NCI-H2196 treated with DMSO at 0.1 percent for 48 hours (cell line): ENCODE measurements at regions not wholly inside any gene's neighbourhood (a gene's known extent, or its start where the extent isn't known, plus 50 kb on each side); places are given as distances from the start of the nearest gene placed in this dataset.

Experiments used
- DNase-seq: peaks from one replicate; lab custom pipeline; 2025; ENCODE audit not compliant: unreplicated experiment; lab: John Stamatoyannopoulos, UW

DNA sequence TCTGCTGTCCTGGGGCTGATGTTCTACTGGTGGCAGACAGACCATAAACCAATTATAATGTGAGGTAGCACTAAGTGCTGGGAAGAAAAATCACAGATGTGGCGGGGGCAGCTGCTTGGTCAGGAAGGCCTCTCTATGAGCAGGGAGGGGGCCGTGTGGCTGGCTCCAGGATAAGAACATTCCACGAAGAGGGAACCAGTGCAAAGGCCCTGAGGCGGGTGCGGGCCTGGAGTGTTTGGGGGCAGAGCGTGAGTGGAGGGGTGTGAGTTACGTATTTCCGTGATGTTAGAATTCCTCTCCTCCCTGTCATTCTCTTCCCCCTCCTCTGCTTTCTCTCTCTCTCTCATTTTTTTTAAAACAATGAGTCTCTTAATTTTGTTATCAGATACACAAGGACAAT is 67.2 kb downstream of the CEBPB start:
- DNase-seq: no peak

DNA sequence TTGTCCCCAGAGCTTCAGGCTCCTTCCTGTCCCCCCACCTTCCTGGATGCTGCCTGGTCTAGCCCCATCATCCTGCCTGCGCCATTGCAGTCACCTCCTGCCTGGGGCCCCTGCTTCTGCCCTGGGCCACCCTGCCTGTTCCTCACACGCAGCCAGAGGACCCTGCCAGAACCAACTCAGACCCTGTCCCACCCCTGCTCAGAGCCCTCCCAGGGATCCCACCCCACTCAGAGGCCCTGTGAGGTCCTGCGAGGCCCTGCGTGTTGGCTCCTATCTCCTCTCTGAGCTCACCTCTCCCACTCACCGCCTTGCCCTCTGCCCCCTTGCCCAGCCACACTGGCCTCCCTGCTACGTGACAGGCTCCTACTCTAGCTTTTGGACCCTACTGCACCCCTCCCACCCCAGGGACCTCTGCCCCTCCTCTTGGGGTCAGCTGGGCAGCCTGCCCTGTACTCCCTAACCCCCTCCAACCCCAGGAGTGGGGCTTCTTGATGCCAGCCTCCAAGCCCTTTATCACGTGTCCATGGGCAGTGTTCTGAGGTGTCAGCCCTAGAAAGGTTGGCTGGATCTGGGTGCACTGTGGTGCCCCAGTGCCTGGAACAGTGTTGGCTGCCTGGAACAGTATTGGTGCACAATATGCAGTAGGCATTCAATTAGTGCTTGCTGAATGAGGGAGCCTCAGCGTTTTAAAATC is 68.3 kb downstream of the CEBPB start:
- DNase-seq: no peak

DNA sequence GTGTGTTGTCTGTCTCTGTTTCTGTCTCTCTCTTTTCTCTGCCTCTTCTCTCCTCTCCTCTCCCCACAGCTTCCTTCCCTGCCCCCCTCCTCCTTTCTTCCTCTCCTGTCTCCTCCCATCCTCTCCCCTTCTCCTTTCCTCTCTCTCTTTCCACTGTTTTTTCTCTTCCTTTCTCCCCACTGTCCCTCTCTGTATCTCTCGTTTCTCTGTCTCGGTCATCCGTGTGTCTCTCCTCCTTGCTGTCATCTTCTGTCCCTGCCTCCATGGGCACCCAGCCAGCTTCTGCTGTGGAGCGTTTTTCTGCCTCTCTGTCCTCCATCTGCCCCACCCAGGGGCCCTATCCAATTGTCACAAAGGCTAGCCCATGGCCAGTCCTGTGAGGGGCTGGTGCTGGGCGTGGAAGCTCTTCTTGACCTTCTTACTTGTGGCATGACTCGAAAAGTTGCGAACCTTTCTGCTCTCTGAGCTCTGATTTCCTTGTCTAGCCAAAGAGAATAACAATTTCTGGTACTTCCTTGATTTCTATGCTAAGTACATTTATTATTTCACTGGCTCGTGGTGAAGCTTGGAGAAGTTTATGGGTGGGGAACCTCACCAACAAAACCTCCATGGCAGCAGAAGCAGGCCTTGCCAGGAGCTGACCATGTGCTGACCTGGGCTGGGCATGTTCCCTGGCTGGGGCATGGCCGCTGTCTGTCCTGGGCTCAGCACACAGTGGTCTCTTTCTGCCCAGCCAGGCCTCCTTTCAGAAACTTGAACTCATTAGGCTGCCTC is 69.3 kb downstream of the CEBPB start:
- no peak for DNase-seq

DNA sequence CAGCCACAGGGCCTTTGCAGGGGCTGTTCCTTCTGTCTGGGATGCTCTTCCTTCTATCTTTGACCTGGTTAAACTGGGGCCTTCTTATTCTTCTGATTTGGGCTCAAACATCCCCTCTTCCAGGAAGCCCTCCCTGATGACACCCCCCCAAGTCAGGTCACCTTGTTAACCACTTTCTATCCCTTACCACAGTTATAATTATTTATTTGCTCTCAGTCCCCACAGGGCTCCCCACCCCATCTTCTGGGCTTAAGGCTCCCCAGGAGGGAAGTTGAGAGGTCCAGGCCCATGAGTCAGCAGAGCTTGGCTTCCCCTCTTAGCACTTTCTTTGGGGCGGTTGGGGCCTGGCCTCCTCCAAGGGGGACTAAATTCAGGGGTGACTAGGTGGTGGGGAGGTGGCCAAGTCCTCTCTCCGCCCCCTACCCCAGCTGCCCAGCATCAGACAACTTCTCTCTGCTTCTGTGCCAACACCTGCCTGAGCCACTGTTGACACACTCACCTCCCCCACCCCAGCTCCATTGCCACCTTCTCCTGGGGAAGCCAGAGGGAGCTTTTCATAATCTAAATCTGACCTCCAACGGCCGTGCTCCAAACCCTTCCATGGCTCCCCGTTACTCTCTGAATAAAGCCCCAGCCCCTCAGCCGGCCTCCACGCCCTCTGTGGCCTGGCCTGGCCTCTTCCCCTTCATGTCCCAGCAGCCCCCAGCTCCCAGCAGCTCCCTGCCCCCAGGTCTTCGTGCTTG is 70.0 kb downstream of the CEBPB start:
- DNase-seq: peak; percentile 31

DNA sequence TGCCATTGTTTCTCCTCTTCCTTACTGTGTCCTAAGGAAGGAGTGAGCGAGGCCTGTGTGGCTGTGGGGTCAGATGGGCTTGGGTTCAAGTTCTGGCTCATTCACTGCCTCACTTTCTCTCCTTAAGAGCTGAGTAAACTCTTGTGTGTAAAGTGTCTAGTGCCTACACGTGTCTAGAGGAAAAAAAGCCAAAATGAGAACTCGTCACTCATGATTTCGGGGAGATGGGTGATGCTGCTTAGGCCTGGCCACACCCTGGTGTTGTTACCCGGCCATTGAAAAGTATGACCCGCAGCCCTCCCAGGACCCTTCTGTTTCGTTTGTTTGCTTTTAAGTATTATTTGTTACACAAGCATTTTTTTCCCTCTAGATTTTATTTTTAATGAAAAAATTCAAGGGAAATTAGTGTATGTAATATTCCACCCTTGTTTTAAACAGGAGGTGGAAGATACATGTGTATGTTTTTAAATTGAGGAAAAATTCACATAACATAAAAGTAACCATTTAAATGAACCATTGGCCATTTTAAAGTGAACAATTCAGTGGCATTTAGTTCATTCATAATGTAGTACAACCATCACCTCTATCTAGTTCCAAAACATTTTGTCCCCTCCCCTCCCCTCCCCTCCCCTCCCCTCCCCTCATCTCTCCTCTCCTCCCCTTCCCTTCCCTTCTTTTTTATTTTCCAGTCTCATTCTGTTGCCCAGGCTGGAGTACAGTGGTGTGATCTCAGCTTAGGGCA is 71.0 kb downstream of the CEBPB start:
- no peak for DNase-seq

DNA sequence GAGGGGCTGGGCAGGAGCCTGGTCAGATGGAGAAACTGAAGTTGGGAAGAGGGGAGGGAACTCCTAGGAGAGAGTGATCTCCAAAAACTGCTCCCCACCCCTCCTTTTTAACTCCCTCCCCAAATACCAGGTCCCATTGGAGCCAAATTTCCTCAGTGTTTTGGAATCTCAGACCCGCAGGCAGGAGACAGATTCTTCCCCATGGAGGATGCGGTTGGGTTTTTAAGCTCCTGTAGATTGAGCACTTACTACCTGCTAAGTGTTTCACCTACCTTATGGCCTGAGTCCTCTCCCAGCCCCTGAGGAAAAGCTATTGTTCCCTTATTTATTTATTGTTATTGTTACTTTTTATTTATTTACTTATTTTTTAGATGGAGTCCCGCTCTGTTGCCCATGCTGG is 73.2 kb downstream of the CEBPB start:
- no peak for DNase-seq

DNA sequence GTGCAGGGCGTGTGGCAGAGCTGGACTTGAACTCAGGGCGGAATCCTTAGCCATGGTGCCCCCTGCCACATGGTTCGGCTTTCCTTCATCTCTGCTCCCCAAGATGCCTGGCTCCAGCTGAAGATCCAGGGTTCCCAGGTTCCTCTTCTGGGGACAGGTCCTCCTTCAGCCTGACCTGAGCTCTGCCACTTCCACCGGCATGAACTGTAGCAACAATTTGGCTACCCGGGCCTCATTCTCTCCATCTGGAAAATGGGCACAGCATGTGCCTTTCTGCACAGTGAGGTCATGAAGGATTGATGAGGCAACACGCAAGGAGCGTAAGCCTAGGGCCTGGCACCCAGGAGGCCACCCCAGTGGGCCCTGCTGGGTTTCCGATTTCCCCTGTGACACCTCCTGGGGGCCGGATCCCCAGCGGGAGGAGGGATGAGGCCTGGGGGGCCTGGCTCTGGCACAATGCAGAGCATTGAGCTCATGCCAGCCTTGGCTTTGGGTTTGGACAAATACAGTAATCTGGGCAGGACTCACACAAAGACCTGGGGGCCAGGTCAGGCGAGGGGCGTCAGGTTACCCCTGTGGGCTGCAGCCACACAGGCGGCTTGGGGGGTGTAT is 74.0 kb downstream of the CEBPB start:
- DNase-seq: no peak

DNA sequence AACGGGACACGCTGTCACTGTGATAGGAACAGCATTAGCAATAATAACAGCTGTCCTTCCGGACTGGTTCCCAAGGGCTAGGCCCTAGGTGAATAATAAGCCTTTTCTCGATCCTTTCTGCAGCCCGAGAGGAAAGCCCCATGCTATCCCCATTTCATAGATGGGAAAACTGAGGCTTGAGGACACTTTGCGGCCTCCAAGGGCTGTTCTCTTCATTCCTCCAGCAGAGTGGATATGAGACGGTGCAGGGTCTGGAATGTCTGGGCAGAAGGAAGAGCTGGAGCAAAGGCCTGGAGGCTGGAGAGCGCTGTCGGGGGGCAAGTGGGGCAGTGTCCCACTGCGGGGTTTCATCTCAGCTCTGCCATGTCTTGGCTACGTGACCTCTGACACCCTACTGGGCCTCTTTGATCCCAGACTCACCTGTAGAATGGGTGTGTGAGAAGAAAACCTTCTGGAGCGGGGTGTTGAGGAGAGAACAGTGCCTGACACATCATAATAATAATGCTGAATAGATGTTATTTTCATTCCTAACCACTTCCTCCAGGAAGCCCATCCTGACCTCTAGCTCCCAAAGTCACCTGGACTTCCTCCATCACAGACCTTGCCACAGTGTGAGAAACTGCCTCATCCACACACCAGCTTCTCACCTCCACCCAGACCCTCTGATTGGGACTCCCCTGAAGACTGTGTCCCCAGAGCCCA is 74.8 kb downstream of the CEBPB start:
- no peak for DNase-seq

DNA sequence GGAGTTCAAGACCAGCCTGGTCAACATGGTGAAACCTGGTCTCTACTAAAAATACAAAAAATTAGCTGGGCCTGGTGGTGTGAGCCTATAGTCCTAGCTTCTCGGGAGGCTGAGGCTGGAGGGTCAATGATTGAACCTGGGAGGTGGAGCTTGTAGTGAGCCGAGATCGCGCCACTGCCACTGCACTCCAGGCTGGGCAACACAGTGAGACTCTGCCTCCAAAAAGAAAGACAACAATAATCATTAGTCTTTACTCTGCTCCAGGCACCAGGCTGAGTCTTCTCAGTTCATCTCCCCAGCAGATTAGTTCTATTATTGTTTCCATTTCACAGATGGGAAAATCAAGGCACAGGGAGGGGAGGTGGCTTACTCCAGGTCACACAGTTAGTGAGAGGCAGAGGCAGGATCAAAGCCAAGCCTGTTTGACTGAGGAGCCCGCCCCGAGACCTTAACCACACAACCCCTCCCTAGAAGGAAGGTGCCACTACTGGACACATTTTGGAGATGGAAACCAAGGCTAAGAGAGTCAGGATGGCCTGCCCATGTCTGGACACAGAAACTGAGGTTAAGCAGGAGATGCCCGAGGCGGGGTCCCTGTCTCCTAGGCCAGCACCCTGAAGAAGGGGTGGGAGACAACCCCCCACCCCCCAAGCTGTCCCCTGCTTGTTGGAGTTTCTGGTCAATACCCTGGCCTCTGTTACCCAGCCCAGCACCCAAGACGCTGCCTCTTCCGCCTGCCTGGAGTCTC is 75.8 kb downstream of the CEBPB start:
- DNase-seq: no peak

DNA sequence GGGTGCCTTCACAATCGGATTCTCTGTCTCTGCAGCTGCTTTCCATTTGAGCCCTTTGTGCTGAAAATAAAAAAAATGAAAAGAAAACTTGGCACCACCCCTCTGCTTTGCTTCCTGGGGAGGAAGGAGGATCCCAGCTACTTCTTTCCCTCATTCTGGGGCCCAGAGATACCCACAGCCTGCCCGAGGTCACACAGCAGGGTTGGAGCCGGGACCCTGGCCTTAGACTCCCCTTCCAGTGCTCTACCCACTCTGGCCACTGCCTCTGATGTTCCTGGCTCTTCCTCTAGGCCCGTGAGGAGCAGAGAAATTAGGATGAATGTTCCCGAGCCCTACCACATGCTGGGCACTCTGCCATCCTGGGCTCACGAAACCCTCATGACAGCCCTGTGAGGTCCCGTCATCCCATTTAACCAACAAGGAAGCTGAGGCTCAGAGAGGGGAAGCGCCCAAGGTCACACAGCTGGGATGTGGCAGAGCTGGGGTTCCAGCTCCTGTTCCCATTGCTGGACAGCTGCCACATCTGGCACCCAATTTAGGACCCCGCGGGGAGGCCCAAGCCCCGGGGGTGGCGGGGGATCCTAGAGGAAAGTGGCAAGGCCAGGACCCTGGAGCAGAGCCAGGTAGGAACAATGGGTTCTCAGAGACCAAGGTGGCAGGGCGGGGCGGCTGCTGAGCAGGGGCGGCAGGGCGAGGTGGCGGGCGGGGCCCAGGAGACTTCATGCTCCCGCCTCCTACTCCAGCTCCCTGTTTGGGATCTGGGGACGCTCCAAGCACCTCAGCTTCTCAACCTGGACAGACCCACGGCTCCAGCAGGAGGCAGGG is 76.6 kb downstream of the CEBPB start:
- no peak for DNase-seq

DNA sequence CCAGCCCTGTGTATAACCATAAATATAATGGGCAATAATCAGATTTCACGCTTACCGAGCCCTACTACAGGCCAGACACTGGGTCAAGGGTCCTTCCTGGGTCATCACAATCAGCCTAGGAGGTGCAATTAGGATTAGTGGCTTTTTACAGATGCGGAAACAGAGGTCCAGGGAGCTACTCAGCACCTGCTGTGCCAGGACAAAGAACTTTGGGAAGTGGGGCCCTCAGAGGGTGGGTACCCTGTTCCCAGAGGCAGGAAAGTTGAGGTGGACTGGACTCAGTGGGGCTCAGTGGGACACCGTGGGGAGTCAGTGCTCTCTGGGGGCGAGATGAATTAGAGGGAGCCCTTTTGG is 77.2 kb downstream of the CEBPB start:
- no peak for DNase-seq

DNA sequence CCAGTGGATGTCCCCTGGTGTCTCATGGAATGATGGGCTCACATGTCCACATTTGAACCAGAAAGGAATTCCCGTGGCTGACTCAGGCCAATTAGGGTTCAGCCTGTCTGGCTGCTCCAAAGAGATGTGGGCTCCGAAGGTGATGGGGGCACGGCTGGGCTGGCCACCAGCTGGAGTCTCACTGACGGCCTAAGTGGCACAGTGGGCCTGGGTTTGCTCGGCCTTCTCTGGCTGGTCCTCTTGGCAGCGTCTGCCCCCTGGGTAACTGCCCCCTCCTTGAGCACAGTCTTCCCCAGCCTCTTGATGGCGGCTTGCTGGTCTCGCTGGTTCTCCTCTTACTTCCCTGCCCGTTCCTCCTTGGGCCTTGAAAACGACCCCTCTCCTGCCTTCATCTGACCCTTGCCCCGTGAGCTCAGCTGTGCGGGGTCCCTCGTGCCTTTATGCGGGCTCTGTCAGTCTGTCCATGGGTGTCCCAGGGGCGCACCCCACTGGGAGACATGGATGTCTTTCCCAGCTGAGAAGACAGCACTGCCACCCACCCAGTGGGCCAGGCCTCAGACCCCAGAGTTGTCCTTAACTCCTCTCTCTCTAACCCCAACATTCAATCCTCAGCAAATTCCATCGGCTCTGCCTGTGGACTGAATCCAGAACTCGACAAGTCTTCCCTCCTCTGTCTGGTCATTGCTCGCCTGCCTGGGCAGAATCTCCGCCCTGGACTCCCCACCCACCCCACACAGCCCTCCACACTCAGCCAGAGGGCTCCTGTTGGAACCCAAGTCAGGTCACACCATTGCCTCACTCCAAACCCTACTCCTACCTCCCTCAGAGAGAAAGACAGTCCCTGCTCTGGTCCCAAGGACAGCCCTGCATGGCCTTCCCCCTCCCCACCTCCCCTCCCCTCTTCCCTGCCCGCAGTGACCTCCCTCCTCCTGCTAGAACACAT is 78.7 kb downstream of the CEBPB start:
- DNase-seq: no peak

DNA sequence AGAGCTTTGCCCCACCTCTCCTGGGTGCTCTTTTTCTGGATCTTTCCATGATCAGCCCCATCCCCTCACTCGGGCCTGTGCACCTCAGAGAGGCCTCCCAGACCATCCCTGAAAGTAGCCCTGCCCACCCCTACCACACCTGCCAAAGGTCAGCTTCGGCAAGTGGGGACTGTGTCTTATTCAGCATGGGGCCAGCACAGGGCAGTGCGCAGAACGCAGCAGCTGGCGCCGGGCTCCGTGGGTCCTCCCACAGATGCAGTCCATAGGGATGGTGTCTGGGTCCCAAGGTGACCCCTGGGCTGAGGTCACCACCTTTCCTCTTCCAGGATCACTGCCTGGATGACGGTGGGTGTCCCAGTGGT is 79.4 kb downstream of the CEBPB start:
- DNase-seq: no peak

DNA sequence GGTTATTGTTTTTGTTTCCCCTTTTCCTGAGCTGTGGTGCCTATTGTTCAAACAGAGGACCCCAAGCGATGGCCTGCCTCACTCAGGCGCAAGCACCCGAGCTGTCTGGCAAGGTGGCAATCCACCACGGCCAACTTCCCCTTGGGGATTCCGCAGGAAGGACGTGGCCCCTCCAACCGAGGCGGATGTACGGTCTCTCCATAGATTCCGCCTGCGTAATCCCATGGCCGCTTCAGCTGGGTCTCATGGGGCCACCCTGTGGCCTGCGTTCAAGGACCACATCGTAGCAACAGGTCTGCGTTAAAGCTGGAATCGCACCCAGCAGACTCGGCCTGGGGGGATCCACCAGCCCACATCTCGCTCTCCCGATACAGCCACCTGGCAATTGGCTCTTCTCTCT is 79.9 kb downstream of the CEBPB start:
- DNase-seq: no peak

DNA sequence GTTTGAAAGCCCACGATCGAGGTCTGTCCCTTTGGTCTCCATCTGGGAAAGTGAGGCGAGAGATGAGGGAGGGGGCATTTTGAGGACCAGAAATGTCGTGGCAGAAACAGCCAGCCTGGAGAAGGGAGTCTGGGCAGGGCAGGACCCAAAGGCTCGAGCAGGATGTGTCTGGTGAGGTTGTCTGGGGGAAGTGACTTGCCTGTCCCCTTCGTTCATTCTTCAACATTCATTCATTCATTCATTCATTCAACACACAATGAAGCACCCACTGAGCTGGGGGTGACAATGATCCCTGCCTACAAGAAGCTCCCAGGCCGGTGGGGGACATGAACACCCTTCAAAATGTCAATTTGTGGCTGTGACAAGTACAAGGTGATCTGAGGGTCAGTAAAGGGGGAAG is 80.5 kb downstream of the CEBPB start:
- no peak for DNase-seq

DNA sequence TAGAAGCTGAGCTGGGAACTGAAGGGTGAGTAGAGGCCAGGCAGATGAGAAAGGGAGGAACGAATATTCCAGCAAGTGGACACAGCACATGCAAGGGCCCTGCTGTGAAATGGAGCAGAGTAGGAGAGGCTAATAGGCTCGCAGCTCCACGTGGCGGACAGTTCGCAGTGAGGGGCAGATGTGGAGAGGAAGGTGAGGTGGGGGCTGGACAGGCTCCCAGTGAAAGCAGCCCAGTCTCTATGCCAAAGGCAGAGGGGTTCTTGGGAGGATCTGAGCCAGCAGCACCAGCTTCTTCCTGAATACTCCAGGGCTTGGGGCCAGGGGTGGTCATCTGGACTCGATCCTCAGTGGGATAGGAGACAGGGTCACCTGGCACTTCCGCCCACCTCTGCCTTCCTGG is 81.0 kb downstream of the CEBPB start:
- DNase-seq: no peak

DNA sequence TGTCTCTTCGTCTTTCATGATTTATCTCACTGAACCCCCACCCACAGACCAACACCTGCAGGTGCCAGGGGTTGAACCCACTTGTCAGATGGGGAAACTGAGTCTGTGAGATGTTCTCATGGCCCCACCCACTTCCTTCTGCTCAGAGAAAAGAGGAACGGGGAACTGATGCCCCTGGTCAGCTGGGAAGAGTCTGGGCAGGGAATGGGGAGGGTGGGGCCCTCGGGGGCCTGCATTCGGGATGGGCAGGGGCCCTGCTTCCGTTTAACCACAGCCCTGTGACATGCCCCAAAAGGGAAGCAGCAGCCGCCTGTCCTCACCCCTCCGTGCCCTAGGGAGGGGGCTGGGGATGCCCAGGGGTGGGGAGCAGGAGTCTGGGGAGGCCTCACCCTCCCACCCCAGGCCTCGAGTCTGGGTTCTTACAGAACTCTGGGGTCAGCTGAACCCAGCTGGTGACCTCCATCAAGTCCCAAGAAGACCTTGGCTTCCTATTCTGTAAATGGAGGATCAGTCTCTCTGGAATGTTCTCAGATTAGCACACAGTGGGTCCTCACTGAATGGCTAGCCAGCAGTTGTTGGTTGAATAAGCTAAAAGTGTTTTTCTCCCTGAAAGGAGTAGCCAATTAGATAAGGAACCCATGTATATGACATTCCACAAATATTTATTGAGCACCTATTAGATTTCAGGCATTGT is 81.5 kb downstream of the CEBPB start:
- no peak for DNase-seq
